GM19023 (cell line): ENCODE measurements at regions not wholly inside any gene's neighbourhood (a gene's known extent, or its start where the extent isn't known, plus 50 kb on each side); places are given as distances from the start of the nearest gene placed in this dataset.
"Not testable (repeated sequence)": the region's sequence is repeated elsewhere in the genome, so short reads cannot be mapped to it uniquely, and the experiment has no call there.

Experiments used
- ATAC-seq: cut with Tn5 transposase; IDR thresholded peaks from one replicate; pipeline ENCODE4 v1.9.1; 2021; ENCODE audit warnings: mild to moderate bottlenecking, moderate library complexity; ENCODE audit not compliant: unreplicated experiment

GRCh38 chr1:229119876-229120275 is 151.0 kb upstream of the RAB4A start:
- ATAC-seq: no peak

- no peak for ATAC-seq
These were observed 149.0 kb upstream of the RAB4A start for GRCh38 chr1:229121845-229122436.

- no peak for ATAC-seq
These were observed 148.3 kb upstream of the RAB4A start for GRCh38 chr1:229122606-229123005.

GRCh38 chr1:229124116-229124515 is 146.8 kb upstream of the RAB4A start:
- ATAC-seq: no peak

GRCh38 chr1:229124520-229125124 is 146.3 kb upstream of the RAB4A start:
- ATAC-seq: no peak

DNA sequence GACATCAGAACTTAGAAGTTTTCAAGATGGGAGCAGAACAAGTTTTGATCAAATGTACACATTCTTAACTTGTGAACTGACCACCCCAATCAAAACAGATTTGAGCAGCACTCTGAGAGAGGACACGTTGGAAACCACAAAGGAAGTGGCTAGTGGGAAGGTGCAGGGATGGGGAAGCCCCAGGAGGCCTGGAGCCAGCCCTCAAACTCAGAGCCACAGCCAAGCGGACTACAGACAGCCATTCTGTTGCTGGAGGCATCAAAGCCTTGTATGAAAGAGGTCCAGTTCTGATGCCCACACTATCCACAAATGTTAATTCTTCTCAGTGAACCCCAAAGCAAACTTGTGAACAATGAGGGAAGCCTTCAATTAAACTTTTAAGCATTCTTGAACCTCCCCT is 143.6 kb upstream of the RAB4A start:
- no peak for ATAC-seq

DNA sequence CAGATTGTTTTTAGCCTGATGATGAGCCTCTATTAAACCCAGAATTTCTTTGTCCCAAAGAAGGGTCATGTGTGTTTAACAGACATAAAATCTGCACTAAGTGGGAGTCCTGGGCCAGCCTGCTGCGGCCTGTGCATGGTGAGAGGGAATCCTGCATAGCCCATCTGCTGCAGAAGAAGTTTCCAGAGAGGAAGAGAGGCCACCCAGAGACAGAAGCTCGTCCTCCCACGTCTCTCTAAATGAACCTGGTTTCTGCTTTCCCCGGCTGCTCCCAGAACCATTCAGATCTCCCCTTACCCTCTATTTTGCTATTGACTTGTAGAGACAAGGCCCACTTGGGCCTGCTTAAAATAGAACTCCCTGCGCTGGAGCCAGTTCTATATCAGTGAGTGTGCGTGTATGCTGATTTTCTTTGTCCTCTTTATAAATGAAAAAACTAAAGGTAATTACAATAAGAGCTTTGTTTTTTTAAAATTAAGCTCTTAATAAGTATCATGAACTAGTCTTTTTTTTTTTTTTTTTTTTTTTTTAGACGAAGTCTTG is 142.8 kb upstream of the RAB4A start:
- ATAC-seq: no peak

DNA sequence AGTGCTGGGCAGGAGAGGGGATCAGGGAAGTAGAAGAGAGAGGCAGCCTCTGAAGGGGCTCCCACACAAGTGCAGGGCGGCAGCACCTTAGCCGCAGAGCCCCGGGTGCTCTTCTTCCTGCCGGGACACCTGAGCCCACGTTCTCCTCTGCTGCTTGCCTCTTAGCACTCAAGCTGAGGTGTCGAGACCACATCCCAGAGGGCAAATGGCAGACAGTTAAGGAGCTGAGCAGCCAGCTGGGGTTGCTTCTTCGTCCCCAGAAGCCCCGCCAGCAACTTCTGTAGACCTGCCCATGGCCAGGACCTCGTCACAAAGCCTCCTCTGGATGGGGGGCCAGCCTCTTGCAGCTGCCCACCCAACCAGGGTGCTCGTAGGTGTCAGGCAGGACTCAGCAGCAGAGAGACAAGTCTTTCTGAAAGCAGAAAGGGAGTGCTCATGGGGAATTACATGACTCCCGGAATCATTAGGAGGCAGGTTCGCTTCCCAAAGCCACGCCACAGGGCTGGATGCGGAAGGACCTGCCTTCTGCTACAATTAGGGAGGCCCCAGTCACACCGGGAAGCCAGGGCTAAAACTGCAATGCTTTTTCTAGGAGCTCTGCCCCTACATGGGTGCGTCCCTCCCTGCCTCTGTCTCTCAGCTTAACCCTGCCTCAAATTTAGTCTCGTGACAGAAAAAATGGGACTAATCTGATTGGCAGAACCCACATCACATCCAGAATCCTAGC is 141.4 kb upstream of the RAB4A start:
- ATAC-seq: no peak

- ATAC-seq: no peak
These were observed 140.8 kb upstream of the RAB4A start for GRCh38 chr1:229130028-229130668.

- ATAC-seq: no peak
These were observed 139.4 kb upstream of the RAB4A start for GRCh38 chr1:229131243-229132105.

- ATAC-seq: no peak
These were observed 138.8 kb upstream of the RAB4A start for GRCh38 chr1:229132106-229132443.

GRCh38 chr1:229132706-229133105 is 138.2 kb upstream of the RAB4A start:
- no peak for ATAC-seq

DNA sequence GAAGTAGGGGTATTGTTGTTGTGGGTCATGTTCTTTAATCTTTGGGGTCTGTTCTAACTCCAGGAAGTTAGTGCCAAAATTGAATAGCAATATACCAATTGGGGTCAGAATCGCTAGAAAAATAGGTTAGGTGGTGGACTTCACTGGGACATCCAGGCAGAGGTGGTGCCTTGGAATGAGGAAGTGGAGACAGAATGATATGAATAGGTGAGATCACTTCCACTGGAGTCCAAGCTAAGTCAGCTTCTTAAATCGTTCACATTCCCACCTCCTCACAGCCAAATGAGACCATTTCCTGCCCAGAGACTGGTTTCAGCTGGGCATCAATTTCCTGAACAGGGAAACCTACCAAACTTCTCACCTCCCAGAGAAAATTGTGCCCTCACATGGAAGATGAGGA is 137.8 kb upstream of the RAB4A start:
- ATAC-seq: no peak

GRCh38 chr1:229133811-229134210 is 137.1 kb upstream of the RAB4A start:
- ATAC-seq: no peak

- not testable (repeated sequence) for ATAC-seq
These were observed 136.3 kb upstream of the RAB4A start for GRCh38 chr1:229134381-229135217.

- ATAC-seq: no peak
These were observed 135.1 kb upstream of the RAB4A start for GRCh38 chr1:229135773-229136172.

DNA sequence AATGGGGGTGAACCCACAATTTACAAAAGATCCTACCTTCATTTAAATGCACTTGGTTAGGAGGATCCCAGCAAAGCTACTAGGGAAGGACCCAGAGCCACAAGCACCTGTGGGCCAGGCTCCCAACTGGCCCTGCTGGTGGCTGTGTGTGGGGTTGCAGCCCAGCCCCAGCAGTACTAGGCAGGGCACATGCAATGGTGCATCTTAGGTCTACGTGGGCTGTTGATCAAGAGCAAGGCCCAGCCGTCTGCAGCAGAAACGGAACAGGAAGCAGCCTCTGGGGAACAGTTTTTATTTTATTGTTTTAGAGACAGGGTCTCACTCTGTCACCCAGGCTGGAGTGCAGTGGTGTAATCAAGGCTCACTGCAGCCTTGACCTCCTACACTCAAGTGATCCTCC is 134.1 kb upstream of the RAB4A start:
- ATAC-seq: no peak

GRCh38 chr1:229137271-229137670 is 133.6 kb upstream of the RAB4A start:
- no peak for ATAC-seq

DNA sequence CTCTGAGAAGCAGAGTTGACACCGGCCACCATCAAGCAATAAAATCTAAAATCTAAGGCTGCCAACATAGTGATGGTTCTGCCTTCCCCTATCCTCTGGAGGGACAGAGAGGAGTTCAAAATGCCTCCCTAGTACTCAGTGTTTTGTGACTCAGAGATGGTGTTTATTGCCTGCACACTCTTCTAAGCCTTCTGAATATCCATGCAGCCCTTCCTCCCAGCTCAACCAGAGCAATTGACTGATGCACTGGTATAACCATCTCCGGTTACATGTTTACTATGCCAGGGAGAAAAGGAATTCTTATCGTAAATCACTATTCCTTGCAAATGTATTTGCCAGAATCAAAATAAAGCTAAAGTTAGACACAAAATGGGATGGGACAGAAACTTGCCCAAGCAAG is 132.9 kb upstream of the RAB4A start:
- ATAC-seq: no peak
